HL-60 (cell line): ENCODE measurements at regions not wholly inside any gene's neighbourhood (a gene's known extent, or its start where the extent isn't known, plus 50 kb on each side); places are given as distances from the start of the nearest gene placed in this dataset.

Source experiments
- DNase-seq, 2 experiments: peaks; one replicate each; pipeline ENCODE4 v3.0.0-alpha.2; 2010 to 2020; ENCODE audit warnings: low read depth in 1 of 2, low spot score in 1 of 2
- H3K27ac ChIP-seq: fragments of 250-450 bp; sonication (Bioruptor Pico); replicated peaks from 2 replicates; pipeline ENCODE4 v1.5.1; 2020; ENCODE audit warnings: mild to moderate bottlenecking, moderate library complexity
- H3K27me3 ChIP-seq: fragments of 250-450 bp; sonication (Bioruptor Pico); 2 replicates; pipeline ENCODE4 v1.5.1; 2021; ENCODE audit warnings: mild to moderate bottlenecking, moderate library complexity; ENCODE audit not compliant: insufficient read depth, poor library complexity, severe bottlenecking
- H3K4me3 ChIP-seq: replicated peaks from 2 replicates; pipeline ENCODE4 v1.5.1; 2011; ENCODE audit warnings: mild to moderate bottlenecking, control low read depth, low read length; ENCODE audit not compliant: insufficient read depth
- CTCF ChIP-seq: IDR thresholded peaks from one replicate; pipeline ENCODE4 v1.5.1; 2011; ENCODE audit warnings: low read length, control low read depth, inconsistent platforms; ENCODE audit not compliant: insufficient read depth
- GABPA ChIP-seq: IDR thresholded peaks from 2 replicates; pipeline ENCODE4 v1.6.1; 2012; ENCODE audit warnings: low read depth
- POLR2AphosphoS5 ChIP-seq: IDR thresholded peaks from 2 replicates; pipeline ENCODE4 v1.6.1; 2012; ENCODE audit warnings: low read depth
- SPI1 ChIP-seq: IDR thresholded peaks from 2 replicates; pipeline ENCODE4 v1.6.1; 2012; ENCODE audit warnings: low read depth, mild to moderate bottlenecking, borderline replicate concordance
- TF ChIP-seq, protein P1 (sequence below): IDR thresholded peaks from 2 replicates; pipeline ENCODE4 v1.6.1; 2012; ENCODE audit warnings: low read depth; ENCODE audit not compliant: insufficient replicate concordance

DNA sequence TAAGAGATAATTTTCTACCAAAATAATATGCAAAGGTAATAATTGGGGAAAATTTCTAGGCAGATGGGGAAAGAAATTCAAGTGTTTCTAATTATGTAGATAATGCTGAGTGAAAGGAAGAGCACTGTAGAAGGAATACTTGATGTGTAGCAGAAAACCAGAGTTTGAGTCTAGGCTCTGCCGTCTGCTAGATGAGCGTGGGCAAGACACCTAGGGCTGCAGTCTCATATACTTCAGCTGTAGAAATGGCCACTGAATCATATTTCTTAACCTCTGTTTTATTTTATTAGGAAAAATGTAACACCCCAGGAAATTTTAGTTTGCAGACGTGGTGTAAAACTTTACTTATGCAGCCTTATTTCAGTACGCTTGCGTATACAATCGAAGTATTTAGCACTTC, 59.8 kb upstream of the SLC38A2 start:
- Histone ChIP-seq H3K4me3 (no peak overlapping the region), H3K27me3 (no peaks in the 10 kb centered on the region), H3K27ac (no peak overlapping the region)
- DNase-seq, result no peak
- TF ChIP-seq POLR2AphosphoS5, result no peak
- no peak for TF ChIP-seq SPI1
- no peak for TF ChIP-seq GABPA
- TF ChIP-seq, protein P1, sequence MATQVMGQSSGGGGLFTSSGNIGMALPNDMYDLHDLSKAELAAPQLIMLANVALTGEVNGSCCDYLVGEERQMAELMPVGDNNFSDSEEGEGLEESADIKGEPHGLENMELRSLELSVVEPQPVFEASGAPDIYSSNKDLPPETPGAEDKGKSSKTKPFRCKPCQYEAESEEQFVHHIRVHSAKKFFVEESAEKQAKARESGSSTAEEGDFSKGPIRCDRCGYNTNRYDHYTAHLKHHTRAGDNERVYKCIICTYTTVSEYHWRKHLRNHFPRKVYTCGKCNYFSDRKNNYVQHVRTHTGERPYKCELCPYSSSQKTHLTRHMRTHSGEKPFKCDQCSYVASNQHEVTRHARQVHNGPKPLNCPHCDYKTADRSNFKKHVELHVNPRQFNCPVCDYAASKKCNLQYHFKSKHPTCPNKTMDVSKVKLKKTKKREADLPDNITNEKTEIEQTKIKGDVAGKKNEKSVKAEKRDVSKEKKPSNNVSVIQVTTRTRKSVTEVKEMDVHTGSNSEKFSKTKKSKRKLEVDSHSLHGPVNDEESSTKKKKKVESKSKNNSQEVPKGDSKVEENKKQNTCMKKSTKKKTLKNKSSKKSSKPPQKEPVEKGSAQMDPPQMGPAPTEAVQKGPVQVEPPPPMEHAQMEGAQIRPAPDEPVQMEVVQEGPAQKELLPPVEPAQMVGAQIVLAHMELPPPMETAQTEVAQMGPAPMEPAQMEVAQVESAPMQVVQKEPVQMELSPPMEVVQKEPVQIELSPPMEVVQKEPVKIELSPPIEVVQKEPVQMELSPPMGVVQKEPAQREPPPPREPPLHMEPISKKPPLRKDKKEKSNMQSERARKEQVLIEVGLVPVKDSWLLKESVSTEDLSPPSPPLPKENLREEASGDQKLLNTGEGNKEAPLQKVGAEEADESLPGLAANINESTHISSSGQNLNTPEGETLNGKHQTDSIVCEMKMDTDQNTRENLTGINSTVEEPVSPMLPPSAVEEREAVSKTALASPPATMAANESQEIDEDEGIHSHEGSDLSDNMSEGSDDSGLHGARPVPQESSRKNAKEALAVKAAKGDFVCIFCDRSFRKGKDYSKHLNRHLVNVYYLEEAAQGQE, result no peak
- no peak for TF ChIP-seq CTCF

DNA sequence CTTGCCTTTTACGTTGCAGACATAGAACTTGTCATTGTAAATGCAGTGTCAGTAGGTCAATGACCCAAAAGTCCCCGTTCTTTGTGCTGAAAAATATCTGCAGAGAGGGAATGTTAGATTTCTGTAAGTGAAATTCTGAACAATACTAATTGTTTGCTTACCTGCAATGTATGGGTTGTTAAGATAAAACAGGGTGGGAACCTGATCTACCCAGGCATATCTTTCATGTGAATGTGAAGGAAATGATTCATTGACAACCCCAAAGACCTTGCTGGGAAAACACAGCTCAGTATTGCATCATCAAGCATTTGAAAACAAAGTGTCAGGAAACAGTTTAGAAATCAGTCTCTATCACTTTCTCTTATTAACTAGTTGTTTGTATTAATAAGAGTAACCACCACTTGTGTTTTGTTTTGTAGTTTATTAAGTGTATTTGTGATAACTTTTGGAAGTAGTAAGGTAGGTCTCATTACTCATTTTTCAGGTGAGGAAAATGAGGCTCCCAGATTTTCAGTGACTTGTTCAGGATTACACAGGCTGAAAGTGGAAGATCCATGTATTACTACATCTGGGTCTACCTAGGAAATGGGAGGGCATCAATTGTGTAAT, 57.9 kb upstream of the SLC38A2 start:
- no peak overlapping the region for H3K4me3 ChIP-seq
- H3K27ac ChIP-seq, result no peak overlapping the region

More for the DNA sequence above, 57.9 kb upstream of the SLC38A2 start:
- TF ChIP-seq SPI1 (no peak), CTCF (no peak), POLR2AphosphoS5 (no peak), GABPA (no peak)
- TF ChIP-seq, protein P1, result no peak
- no peaks in the 10 kb centered on the region for H3K27me3 ChIP-seq
- DNase-seq, result peak in 1 of 2 experiments; percentile 37
